ENCODE measurements at regions not wholly inside any gene's neighbourhood (a gene's known extent, or its start where the extent isn't known, plus 50 kb on each side); places are given as distances from the start of the nearest gene placed in this dataset.

DNA sequence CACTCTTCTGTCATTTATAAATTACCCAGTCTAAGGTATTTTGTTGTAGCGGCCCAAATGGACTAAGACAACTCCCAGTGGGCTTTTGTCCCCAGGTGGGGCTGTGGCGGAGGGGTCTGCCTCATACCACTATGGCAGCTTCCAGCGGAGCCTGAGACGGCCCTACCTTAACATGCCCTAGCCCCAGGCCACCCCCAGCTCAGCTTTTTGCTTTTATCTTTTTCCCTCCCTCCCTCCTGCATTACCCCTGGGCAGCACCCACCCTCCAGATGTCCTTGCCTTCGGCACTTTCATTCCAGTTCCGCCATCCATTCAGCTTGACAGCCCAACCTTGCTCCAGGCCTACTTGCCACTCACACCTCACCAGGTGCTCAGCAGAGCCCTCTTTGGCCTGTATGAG is 307.3 kb downstream of the PTPRU start:
- TF ChIP-seq, protein P1, sequence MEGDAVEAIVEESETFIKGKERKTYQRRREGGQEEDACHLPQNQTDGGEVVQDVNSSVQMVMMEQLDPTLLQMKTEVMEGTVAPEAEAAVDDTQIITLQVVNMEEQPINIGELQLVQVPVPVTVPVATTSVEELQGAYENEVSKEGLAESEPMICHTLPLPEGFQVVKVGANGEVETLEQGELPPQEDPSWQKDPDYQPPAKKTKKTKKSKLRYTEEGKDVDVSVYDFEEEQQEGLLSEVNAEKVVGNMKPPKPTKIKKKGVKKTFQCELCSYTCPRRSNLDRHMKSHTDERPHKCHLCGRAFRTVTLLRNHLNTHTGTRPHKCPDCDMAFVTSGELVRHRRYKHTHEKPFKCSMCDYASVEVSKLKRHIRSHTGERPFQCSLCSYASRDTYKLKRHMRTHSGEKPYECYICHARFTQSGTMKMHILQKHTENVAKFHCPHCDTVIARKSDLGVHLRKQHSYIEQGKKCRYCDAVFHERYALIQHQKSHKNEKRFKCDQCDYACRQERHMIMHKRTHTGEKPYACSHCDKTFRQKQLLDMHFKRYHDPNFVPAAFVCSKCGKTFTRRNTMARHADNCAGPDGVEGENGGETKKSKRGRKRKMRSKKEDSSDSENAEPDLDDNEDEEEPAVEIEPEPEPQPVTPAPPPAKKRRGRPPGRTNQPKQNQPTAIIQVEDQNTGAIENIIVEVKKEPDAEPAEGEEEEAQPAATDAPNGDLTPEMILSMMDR (optimal IDR thresholded peaks at IDR 0.05 in 1 of 3, IDR thresholded peaks at IDR 0.05 in 1 of 3, conservative IDR thresholded peaks at IDR 0.05 in 1 of 3; ENCODE audit: extremely low read depth in 1 of 3, insufficient read depth in 2 of 3, low read length in 3 of 3) = no peak
- no peak for TF ChIP-seq EZH2 (IDR thresholded peaks at IDR 0.05; ENCODE audit: low read length)

All from keratinocyte (primary cell).